Activated naive CD4-positive, alpha-beta T cell (primary cell): ENCODE measurements at regions not wholly inside any gene's neighbourhood (a gene's known extent, or its start where the extent isn't known, plus 50 kb on each side); places are given as distances from the start of the nearest gene placed in this dataset.

Source experiments
- DNase-seq, 4 experiments: peaks; one replicate each; lab custom pipeline; 2025; lab: John Stamatoyannopoulos, UW

DNA sequence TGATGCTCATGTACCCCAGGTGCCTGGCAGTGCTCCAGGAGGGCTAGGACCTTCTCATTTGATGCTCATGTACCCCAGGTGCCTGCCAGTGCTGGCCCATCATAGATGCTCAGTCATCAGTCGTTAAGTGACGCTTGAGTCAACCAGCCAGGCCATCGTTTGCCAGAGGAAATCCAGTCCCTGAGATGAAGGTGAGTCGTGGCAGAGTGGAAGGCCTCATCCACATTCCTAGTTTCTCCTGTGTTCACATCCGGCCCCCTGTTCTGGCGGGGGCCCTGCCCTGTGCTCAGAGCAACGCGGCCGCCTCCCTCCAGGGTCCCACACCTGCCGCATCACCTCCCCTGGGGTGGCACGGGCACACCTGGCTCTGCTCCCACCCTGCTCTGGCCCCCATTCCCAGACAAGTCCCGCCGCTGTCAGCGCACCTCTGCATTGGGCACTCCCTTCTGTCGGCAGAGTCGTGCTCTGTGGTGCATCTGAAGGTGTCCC is 279.9 kb downstream of the BRD1 start:
- DNase-seq, result no peak

DNA sequence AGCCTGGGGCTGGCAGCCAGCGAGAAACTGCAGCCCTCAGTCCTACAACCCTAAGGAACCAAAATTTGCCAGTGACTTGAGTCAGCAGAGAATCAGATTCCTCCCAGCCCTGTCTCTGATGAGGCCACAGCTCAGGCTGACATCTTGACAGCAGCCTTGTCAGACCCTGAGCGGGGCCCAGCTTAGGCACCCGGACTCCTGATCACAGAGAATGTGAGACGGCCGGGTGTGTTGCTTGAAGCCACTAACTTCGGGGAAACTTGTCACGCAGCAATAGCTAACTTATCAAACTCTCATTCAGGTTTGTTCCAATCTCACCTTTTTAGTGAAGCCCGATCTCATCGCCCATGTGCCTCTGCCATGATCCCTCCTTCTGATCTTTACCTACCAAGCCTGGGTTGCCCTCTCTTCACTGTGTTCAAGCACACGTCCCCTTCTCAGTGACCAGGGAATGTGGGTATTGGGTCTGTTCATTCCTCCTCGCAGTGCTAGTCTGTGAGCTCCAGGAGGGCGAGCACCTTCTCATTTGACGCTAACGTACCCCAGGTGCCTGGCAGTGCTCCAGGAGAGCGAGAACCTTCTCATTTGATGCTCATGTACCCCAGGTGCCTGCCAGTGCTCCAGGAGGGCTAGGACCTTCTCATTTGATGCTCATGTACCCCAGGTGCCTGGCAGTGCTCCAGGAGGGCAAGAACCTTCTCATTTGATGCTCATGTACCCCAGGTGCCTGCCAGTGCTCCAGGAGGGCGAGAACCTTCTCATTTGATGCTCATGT is 280.7 kb downstream of the BRD1 start:
- DNase-seq, result no peak

DNA sequence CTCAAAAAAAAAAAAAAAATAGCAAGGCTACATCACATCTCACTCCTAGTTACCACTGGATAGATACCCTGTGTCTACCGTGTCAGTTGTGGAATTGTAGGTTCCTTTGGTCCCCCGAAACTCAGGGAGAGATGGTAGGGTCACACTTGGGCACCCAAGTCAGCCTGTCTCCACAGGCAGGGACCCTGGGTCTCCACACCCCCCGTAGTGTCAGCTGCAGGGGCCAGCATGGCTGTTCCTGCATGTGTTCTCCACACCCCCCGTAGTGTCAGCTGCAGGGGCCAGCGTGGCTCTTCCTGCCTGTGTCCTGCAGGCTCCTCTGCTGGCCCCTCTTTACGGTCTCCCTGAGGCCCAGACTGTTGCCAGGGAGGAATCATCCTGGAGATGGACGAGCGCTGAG is 282.1 kb downstream of the BRD1 start:
- no peak for DNase-seq

DNA sequence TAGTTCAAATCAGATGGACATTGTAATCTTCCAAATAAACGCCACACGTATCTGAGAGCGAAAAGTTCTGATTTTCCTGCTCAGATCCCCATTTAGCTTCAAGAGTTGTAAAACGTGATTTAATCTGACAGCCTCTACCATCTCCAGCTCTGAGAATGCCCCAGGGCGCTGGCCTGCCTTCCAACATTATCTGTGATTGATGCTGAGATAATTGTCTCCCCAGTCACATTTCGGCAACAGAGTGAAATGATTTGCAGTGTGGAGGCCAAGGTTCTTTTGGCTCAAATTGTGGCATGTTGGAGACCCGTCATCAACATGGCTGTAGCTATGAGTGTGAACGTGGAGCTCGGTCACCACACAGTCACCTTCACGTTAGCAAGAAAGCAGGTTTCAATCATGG is 283.4 kb downstream of the BRD1 start:
- DNase-seq, result no peak

DNA sequence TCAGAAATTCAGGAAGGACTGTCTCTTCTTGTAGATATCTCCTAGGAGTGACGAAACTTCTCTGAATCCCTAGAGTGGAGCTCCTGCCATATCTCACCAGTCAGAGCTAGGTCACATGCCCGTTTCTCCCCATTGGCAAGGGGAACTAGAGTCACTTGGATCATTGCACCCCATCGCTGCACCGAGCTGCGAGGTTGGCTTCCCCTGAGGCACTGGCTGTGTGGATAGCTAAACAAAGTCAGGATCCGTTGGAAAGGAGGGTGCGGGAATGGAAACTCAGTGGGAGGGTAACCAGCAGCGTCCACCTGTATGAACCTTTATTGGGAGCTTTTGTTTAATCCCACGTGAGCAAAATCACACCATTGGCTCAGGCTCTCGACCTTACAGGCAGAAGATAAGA is 283.8 kb downstream of the BRD1 start:
- no peak for DNase-seq

DNA sequence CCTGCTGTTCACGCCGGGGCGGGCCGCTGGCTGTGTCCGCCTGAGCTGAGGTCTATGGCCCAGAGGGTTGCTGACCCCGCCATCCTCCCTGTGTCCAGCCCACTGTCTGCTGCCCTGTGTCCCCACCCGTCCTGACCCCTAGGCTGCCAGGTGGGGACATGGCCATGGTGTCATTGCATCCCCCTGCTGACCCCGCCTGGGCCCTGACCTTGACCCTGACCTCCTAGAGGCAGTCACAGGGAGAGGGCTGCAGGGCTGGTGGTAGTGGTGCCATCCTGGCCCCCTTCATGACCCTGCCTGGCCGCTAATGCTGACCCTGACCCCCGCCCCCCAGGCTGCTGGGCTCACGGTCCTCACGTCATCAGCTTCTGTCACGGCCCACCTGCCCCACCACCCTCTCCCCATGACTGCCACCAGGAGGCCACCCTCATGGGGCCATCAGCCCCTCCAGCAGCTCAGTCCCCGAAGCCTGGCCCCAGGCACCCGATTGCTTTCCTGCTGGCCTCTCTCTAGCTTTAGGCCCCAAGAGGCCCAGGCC is 285.9 kb downstream of the BRD1 start:
- DNase-seq, result no peak

DNA sequence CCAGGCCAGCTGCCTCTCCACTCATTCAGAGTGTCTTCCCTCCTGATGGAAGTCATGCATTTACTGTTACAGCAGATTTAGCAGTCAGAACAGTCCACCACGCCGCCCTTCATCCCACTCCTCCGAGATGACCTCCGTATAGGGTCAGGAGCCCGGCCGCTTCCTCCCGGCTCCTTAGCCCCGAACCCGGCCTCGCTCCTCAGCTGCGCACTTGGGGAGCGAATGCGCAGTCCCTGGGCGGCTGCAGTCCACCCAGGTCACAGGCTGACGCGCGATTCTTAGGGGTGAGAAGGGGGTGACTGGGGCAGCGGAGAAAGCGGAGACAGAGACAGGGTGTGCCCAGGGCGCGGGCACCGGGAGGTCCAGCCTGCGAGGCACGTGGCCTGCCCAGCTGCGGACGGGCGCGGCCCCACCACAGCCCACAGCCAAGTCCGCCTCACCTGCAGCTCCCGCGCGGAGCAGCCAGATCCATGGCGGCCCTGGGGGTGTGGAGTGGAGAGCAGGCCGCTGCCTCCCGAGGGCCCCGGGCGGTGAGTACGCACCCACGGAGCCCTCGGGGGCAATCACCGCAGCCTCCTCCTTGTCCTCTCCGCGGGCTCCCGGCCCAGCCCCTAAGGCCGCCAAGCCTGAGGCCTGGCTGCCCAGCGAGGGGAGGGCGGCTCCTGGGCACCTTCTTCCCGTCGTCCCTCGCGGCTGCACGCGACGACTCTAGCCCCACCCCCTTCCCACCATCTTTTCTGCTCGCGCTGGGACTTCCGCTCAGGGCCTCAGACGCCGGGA is 286.6 kb downstream of the BRD1 start:
- DNase-seq, result no peak

DNA sequence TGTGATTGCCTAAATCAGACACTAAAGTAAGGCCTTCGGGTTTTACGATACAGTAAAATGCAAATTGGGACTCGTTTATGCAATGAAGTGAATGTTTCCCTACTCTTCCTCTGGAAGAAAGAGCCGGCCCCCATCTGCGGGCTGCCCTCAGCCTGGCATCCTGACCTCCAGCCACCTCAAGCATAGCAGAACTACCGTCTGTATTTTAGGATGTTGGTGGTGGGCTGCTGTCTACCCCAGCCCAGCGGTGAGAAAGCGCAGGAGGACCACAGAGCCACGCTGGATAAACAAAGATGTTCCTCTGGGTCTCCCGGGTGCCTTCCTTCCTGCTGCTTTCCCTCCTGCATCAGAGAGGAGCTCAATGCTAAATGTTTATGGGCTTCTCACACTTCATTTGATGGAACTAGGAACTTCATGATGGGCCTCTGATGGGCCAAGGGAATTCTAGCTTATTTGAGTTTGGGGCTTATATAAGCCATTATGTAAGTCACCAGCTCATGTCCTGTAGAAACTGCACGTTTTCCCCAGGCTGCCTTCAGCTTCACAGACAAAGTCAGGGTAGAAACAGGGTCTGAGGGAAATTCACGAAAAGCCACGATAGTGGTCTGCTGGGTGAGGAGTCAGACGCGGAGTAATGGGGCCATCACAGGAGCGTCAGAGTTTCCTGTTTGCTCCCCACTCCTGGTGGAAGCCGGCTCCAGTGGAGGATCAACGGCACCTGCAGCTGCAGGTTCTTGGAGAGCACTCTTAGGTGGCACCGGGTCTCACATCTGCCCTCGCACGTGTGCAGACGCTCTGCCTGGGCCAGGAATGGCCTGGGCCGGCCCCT is 287.4 kb downstream of the BRD1 start:
- DNase-seq, result no peak

DNA sequence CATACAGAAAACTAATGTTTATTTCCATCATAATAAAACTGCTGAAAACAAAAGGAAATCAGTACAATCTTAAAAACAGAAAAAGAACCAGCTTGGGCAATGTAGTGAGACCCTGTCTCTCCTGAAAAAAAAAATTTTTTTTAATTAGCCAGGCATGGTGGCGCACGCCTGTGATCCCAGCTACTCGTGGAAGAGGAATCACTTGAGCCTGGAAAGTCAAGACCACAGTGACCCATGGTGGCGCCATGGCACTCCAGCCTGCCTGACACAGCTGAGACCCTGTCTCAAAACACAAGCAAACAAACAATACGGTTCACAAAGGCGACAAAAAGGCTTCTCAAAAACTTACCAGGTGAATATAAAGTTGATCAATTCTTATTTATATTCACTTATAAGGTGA is 289.7 kb downstream of the BRD1 start:
- no peak for DNase-seq

DNA sequence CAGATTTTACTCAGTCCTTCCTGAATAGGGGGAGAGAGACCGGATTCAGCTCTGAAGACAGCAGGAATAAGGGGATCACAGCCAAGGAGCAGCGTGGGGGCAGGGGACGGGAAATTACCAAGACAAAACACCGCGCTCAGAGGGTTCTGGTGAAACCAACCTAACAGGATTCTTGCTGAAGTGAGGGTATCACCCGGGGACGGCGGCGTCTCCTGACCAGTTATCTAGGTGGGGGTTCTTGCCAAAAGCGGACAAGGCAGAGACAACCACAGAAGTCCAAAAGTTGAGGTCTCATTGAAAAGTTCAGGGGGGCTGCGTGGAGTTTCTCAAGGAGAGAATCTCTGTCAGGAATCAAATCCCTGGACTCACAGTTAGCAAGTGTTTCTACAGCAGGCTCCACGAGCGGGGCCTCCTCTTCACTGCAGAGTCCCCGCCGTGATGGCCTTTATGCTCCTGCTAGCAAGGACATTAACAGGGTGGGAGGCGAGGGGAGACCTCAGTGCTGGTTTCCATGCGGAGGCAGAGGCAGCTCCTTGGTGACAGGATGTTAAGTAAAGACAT is 291.0 kb downstream of the BRD1 start:
- no peak for DNase-seq

DNA sequence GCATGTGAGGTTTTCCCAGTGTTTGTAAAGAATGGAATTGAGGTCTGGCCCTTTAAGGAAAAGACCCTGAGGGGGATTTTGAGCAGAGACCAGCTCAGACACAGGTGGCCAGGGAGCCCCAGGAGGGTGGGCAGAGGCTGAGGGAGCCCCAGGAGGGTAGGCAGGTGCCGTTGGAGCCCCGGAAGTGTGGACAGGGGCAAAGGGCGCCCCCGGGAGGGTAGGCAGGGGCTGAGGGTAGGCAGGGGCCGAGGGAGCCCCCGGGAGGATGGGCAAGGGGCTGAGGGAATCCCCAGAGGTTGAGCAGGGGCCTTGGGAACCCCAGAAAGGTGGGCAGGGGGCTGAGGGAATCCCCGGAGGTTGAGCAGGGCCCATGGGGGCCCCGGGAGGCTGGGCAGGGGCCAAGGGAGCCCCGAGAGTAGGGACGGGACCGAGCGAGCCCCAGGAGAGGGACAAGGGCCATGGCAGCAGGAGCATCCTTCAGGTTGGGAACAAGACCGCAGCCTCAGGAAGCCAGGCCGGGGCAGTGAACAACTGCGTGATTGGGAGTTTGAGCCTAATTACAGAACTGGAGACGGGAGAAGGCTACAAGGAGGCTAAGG is 292.0 kb downstream of the BRD1 start:
- no peak for DNase-seq

DNA sequence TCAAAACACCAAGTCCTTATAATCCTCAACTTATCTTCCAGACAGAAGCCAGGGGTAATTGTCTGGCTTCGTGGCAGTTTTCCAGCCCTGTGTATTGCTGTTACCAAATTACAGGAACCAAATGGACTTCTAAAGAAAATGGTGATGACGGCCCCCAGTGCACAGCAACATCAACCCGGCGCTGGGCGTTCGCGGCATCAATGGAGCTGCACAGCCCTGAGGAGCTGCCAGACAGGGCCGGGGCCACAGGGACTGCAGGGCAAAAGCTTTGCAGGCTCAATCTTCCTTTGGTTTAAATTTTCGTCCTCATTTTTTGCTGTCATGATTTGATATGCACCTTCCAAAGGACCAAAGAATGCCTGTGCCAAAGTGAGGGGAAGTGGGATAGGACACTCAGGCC is 292.5 kb downstream of the BRD1 start:
- DNase-seq, result no peak

DNA sequence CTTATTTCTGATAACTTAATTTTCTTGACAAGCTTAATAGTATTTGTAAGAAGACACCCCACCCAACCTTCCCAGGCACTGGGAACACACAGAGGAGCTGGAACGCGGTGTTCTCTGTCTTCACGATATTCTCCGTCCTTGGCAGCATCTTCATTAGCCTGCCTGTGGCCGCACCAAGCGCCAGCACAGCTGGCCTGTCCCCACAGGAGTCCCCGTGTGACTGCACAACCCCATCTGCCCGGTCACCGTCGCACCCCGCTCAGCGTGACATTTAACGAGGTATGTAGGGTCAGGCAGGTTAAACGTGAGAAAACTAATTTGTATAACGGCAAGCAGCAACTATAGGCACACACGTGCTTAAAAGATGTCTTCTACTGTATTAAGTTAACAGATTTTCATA is 293.3 kb downstream of the BRD1 start:
- no peak for DNase-seq

DNA sequence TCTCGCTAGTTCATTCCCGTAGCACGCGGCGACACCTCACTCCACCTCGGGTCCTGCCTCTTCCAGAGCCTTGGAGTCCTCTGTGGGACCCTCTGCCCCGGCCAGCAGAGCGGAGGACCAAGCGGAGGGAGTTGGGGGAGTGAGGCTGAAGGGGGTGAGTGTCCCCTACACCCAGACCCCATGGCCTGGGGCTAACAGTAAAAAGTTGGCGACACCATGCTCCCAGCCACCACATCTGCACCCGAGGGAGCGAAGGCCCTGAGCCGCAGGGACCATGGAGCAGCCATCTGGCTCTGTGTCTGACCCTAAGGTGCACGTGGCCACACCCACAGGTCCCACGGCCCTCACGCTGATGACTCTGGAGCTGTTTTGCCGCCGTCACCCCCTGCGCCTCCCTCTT is 293.8 kb downstream of the BRD1 start:
- no peak for DNase-seq

DNA sequence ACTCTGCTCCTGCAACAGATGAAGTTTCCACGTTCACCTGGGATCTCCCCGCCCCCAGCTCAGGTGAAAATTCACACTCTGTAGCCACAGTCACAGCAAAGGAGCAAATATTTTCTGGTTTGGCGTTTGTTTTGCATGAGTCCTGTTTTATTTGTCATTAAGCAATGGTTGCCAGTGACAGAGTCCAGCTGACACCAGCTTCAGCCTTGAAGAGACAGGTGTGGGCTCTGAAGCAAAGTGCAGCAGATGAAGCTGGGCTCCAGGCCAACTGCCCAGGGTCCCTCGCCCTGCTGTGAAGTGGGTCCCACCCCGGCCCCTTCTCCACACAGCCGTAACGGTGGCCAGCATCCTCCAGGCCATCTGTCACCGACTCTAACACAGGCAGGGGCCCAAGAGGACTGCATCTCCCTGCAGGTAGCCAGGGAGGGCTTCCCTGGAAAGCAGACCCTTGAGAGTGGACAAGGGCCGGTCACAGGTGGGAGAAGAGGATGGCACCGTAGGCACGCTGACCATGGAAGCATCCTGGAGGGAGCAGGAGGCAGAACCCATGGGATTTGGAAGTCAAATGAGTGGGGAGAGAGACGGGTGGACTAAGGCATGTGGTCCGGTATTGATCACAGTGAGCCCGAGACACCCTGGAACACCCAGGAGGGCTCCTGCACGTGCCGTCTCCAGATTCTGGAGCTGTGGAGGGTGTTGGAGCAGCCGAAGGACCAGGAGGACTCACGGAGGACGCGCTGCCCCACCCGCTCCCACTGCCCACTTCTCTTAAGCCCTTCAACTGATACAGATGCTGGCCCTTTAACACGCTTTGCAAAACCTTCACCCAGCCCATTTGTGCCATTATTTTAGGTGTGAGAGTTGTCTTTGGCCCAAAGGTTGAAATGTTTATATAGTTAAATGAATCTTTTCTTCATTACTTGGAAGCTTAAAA is 294.5 kb downstream of the BRD1 start:
- no peak for DNase-seq

DNA sequence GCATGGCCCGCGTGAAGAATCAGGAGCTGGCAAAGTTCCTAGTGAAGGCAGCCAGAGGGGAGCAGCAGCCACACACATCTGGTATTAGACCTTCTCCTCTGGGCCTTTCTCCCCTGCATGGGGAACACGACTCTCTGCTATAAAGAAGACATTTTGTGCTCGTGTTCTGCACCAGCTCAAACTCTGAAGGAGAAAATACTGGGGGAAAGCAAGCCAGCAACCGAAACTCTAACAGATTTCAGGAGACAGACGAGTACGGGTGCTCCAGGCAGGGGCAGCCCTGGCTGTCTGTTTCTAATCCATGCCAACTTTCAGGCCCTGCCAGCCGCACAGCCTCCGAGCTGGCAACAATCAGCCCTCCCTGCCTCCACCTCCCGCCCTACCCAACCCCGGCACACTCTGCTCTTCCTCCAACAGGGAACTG is 296.3 kb downstream of the BRD1 start:
- no peak for DNase-seq

DNA sequence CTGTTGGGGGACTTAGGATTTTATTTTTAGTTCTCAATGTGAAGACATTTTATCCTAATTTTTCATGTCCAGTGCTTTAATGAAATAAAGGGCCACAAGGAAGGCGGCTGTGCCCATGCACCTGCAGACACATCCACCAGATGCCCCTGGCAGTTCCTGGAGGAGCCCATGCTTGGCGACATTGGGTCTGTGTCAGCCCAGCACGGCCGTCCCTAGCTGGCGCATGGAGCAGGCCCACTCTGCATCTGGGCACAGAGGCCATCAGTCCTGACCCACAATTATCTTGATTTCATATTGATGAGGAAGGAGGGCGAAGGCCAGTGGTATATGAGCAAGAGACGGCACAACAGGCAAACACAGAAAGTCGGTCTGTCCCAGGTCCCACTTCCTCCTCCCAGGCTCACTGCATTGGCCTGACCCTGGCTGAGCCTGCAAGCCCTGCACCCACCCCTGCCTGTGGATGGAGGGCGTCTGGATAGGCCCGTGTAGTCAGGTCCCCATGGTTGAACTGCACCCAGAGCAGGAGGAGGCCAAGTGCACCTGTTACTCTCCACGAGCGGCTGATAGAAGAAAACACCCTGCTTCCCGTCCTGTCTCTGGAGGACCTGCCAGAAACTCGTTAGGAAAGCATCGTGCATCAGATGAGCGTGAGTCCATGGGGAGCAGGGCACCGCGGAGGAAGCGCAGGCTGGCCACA is 296.9 kb downstream of the BRD1 start:
- DNase-seq, result no peak

DNA sequence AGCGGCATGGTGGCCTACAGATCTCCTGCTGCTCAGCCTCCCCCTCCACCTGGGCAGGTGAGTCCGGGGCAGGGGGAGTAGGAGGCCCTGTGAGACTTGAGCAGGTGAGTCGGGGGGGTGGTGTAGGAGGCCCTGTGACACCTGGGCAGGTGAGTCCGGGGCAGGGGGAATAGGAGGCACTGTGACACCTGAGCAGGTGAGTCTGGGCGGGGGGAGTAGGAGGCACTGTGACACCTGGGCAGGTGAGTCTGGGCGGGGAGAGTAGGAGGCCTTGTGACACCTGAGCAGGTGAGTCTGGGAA is 299.3 kb downstream of the BRD1 start:
- DNase-seq, result no peak

DNA sequence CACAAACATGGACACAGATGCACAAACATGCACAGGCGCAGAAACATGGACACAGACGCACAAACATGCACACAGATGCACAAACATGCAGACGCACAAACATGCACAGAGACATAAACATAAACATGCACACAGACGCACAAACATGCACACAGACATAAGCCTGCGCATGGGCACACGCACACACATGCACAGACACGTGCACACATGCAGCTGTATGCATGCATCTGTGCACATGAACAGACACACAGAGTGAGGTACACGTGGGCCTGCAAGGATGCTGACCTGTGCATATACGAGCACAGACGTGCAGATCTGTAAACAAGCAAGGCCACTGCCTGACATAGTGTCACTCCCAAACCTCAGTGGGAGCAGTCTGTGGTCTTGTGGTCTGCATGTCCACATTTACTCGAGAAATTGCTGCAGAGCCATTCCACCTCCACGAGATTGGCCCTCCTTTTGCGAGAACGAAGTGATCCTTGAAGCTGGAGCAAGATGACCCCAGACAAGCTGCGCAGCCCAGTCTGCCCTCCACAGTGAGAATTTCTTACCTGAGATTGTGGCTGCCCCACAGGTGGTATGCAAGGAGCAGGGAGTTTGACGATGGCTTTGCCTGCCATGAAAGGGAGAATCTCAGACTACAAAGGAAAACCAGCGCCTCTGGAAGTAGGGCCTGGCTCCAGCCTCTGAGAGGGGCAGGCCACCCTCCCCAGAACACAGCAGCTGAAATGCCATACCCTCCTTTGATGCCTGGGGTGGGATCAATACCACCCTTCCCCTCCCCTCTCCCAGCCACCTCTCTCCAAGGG is 299.9 kb downstream of the BRD1 start:
- no peak for DNase-seq
